ENCODE measurements at regions not wholly inside any gene's neighbourhood (a gene's known extent, or its start where the extent isn't known, plus 50 kb on each side); places are given as distances from the start of the nearest gene placed in this dataset.

- no TSS peak for BruUV-seq (replicated peaks)
- ChIA-PET POLR2A (ENCODE audit: unreplicated experiment) (no interaction called here), CTCF (no interaction called here)
- Histone ChIP-seq H3K9me3 (ENCODE audit: insufficient read depth, low read depth) (no peaks in the 10 kb centered on the region), H3K4me1 (replicated peaks; ENCODE audit: insufficient read depth) (no peaks in the 10 kb centered on the region), H3K4me2 (no peak overlapping the region), H3K79me2 (ENCODE audit: low read depth) (no peaks in the 10 kb centered on the region), H3K36me3 (ENCODE audit: low read depth) (no peaks in the 10 kb centered on the region), H3K27me3 (ENCODE audit: insufficient read depth, low read depth) (peaks cover 40% of the 10 kb centered on the region), H4K20me1 (ENCODE audit: insufficient read depth) (no peaks in the 10 kb centered on the region), H3F3A (ENCODE audit: insufficient read depth, low read depth) (no peaks in the 10 kb centered on the region), H2AFZ (no peak overlapping the region), H3K27ac (no peak overlapping the region), H3K4me3 (no peak overlapping the region), H3K9me2 (ENCODE audit: insufficient read depth) (no peaks in the 10 kb centered on the region)
- no peak for TF ChIP-seq EZH2 (IDR thresholded peaks at IDR 0.05; ENCODE audit: low read depth)
- no peak for TF ChIP-seq CTCF (conservative IDR thresholded peaks at IDR 0.05)
- intact Hi-C loops (cut with micrococcal nuclease; ENCODE audit: unreplicated experiment) = no loop called here
- DNase-seq = no peak
Measured at GRCh38 chr2:106996171-106996769, 110.3 kb upstream of the ST6GAL2 start.

GRCh38 chr2:106997204-106997603 is 111.2 kb upstream of the ST6GAL2 start:
- Histone ChIP-seq H3K9me3 (ENCODE audit: insufficient read depth, low read depth) (no peaks in the 10 kb centered on the region), H3F3A (ENCODE audit: insufficient read depth, low read depth) (no peaks in the 10 kb centered on the region), H3K4me3 (no peak overlapping the region), H3K27ac (no peak overlapping the region), H3K4me1 (replicated peaks; ENCODE audit: insufficient read depth) (no peaks in the 10 kb centered on the region), H3K79me2 (ENCODE audit: low read depth) (no peaks in the 10 kb centered on the region), H3K9me2 (ENCODE audit: insufficient read depth) (no peaks in the 10 kb centered on the region), H3K4me2 (no peak overlapping the region), H3K36me3 (ENCODE audit: low read depth) (no peaks in the 10 kb centered on the region), H3K27me3 (ENCODE audit: insufficient read depth, low read depth) (peaks cover 40% of the 10 kb centered on the region), H2AFZ (no peak overlapping the region), H4K20me1 (ENCODE audit: insufficient read depth) (no peaks in the 10 kb centered on the region)
- TF ChIP-seq CTCF (conservative IDR thresholded peaks at IDR 0.05) (no peak), EZH2 (IDR thresholded peaks at IDR 0.05; ENCODE audit: low read depth) (no peak)
- ChIA-PET CTCF (no interaction called here), POLR2A (ENCODE audit: unreplicated experiment) (no interaction called here)
- no peak for DNase-seq
- intact Hi-C loops (cut with micrococcal nuclease; ENCODE audit: unreplicated experiment) = no loop called here
- BruUV-seq (replicated peaks) = no TSS peak

- H3K4me1 ChIP-seq (replicated peaks; ENCODE audit: insufficient read depth) = no peaks in the 10 kb centered on the region
- TF ChIP-seq EZH2 (IDR thresholded peaks at IDR 0.05; ENCODE audit: low read depth) (no peak), CTCF (conservative IDR thresholded peaks at IDR 0.05) (no peak)
- no TSS peak for BruUV-seq (replicated peaks)
- H3K27ac ChIP-seq = no peak overlapping the region
- ChIA-PET CTCF (no interaction called here), POLR2A (ENCODE audit: unreplicated experiment) (no interaction called here)
- H3K4me3 ChIP-seq = no peak overlapping the region
- H4K20me1 ChIP-seq (ENCODE audit: insufficient read depth) = no peaks in the 10 kb centered on the region
- H3K9me3 ChIP-seq (ENCODE audit: insufficient read depth, low read depth) = no peaks in the 10 kb centered on the region
- no peaks in the 10 kb centered on the region for H3F3A ChIP-seq (ENCODE audit: insufficient read depth, low read depth)
- H2AFZ ChIP-seq = no peak overlapping the region
- DNase-seq = no peak
- peaks cover 29% of the 10 kb centered on the region; the same call in 1 of the 2 replicates for H3K27me3 ChIP-seq (ENCODE audit: insufficient read depth, low read depth)
- H3K36me3 ChIP-seq (ENCODE audit: low read depth) = no peaks in the 10 kb centered on the region
- no peak overlapping the region for H3K4me2 ChIP-seq
- intact Hi-C loops (cut with micrococcal nuclease; ENCODE audit: unreplicated experiment) = no loop called here
- no peaks in the 10 kb centered on the region for H3K9me2 ChIP-seq (ENCODE audit: insufficient read depth)
- H3K79me2 ChIP-seq (ENCODE audit: low read depth) = no peaks in the 10 kb centered on the region
Measured at GRCh38 chr2:107001062-107001461, 115.1 kb upstream of the ST6GAL2 start.
